Skeletal muscle satellite cell (primary cell): ENCODE measurements at regions not wholly inside any gene's neighbourhood (a gene's known extent, or its start where the extent isn't known, plus 50 kb on each side); places are given as distances from the start of the nearest gene placed in this dataset.

Experiments used
- H3K27me3 ChIP-seq: 2 replicates; pipeline ENCODE4 v1.7.0; 2013; ENCODE audit warnings: low read length; ENCODE audit not compliant: control insufficient read depth, insufficient read depth
- H3K36me3 ChIP-seq: 2 replicates; pipeline ENCODE4 v1.7.0; 2013; ENCODE audit warnings: mild to moderate bottlenecking, control low read depth, low read length; ENCODE audit not compliant: insufficient read depth
- H3K4me1 ChIP-seq: 2 replicates; pipeline ENCODE4 v1.7.0; 2013; ENCODE audit warnings: low read length; ENCODE audit not compliant: control insufficient read depth, insufficient read depth
- H3K4me2 ChIP-seq: 2 replicates; pipeline ENCODE4 v1.7.0; 2013; ENCODE audit warnings: mild to moderate bottlenecking, low read length
- H3K4me3 ChIP-seq: 2 replicates; pipeline ENCODE4 v1.7.0; 2013; ENCODE audit warnings: low read length
- H3K9ac ChIP-seq: 2 replicates; pipeline ENCODE4 v1.7.0; 2013; ENCODE audit warnings: mild to moderate bottlenecking, low read depth, low read length, moderate library complexity
- H3K9me3 ChIP-seq: replicated peaks from 2 replicates; pipeline ENCODE4 v1.7.0; 2013; ENCODE audit warnings: mild to moderate bottlenecking, control low read depth, low read length

- Histone ChIP-seq H3K36me3 (no peaks in the 10 kb centered on the region), H3K4me1 (peaks cover under 1% of the 10 kb centered on the region), H3K9ac (no peak overlapping the region), H3K9me3 (no peaks in the 10 kb centered on the region), H3K4me2 (no peak overlapping the region), H3K4me3 (no peak overlapping the region), H3K27me3 (no peaks in the 10 kb centered on the region)
Observed at GRCh38 chr2:128557831-128558241, 239.2 kb upstream of the HS6ST1 start.

DNA sequence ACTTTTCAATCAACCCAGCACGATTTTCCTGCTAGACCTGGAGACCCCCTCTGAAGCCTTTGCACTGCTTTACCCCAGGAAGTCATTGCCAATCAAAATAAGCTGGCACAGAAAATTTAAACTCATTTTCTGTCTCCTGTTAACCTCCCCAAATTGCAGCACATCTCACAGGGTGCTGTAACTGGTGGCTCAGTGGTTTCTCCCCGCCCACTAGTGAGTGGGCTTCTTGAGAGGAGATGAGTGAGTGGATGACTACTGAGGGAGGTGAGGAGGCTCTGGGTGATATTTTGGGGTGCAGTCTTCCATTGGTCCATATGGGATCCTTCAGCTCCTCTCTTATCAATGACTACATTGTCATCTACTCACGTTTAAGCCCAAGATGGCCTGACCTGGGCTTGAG, 239.8 kb upstream of the HS6ST1 start:
- Histone ChIP-seq H3K4me3 (no peak overlapping the region), H3K27me3 (no peaks in the 10 kb centered on the region), H3K36me3 (no peaks in the 10 kb centered on the region), H3K4me2 (no peak overlapping the region), H3K9me3 (no peaks in the 10 kb centered on the region), H3K4me1 (peaks cover 3% of the 10 kb centered on the region), H3K9ac (no peak overlapping the region)

DNA sequence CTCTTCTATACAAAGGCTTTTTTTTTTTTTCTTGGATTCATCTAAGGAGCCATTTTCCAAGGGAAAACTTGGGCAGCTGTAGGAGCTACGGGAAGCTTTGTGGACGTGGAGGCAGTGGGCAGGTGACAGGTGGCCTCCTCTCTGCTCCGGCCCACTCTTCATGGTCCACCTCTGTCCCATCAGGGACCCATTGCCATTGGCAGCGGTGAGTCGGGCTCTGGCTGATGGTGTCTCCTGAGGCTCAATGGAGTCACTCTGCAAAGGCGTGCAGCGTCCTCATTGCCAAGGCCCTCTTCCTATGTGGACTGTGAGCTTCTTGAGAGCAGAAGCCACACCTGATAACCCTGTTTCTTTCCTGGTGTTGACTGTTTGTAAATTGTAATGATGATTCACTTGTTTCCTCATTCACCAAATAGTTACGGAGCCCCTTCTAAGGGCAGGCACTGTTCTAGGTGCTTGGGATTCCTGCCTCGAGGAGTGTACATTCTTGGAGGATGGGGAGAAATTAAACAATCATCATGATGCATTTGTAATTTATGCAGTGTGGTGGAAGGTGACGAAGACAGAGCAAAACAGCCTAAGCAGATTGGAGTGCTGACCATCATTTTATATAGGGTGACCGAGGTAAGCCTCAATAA, 240.3 kb upstream of the HS6ST1 start:
- Histone ChIP-seq H3K4me3 (no peak overlapping the region), H3K4me2 (no peak overlapping the region), H3K4me1 (peaks cover 3% of the 10 kb centered on the region), H3K27me3 (no peaks in the 10 kb centered on the region), H3K9me3 (no peaks in the 10 kb centered on the region), H3K36me3 (no peaks in the 10 kb centered on the region), H3K9ac (no peak overlapping the region)

- Histone ChIP-seq H3K9me3 (no peaks in the 10 kb centered on the region), H3K9ac (no peak overlapping the region), H3K4me1 (peaks cover 3% of the 10 kb centered on the region), H3K36me3 (no peaks in the 10 kb centered on the region), H3K4me2 (no peak overlapping the region), H3K4me3 (no peak overlapping the region), H3K27me3 (no peaks in the 10 kb centered on the region)
Observed at GRCh38 chr2:128559533-128560515, 241.2 kb upstream of the HS6ST1 start.

- no peaks in the 10 kb centered on the region for H3K36me3 ChIP-seq
- no peaks in the 10 kb centered on the region for H3K9me3 ChIP-seq
- H3K9ac ChIP-seq = no peak overlapping the region
- H3K4me2 ChIP-seq = no peak overlapping the region
- peaks cover 3% of the 10 kb centered on the region for H3K4me1 ChIP-seq
- H3K27me3 ChIP-seq = no peaks in the 10 kb centered on the region
- no peak overlapping the region for H3K4me3 ChIP-seq
Observed at GRCh38 chr2:128560718-128561117, 242.1 kb upstream of the HS6ST1 start.

GRCh38 chr2:128562471-128563347, 244.0 kb upstream of the HS6ST1 start:
- no peak overlapping the region for H3K9ac ChIP-seq
- no peaks in the 10 kb centered on the region for H3K36me3 ChIP-seq
- H3K4me2 ChIP-seq = no peak overlapping the region
- H3K9me3 ChIP-seq = no peaks in the 10 kb centered on the region
- H3K4me1 ChIP-seq = peaks cover 3% of the 10 kb centered on the region
- no peak overlapping the region for H3K4me3 ChIP-seq
- H3K27me3 ChIP-seq = no peaks in the 10 kb centered on the region

DNA sequence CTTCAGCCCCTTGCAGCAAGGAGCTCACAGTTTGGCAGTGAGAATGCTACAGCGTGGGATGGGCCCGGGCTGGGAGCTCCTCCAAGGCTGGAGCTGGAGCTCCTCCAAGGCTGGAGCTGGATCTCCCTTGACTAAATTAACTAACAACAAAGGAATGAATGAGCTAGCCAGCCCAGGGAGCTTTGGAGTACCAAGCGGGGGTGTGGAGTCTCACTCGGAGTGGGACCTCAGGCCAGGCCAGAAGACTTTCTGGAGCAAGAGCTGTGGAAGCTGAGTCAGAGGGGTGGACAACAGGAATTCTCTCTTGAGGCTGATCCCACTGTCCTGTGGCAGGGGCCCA, 244.7 kb upstream of the HS6ST1 start:
- no peak overlapping the region for H3K4me3 ChIP-seq
- peaks cover 3% of the 10 kb centered on the region for H3K4me1 ChIP-seq
- no peak overlapping the region for H3K4me2 ChIP-seq
- no peak overlapping the region for H3K9ac ChIP-seq
- no peaks in the 10 kb centered on the region for H3K9me3 ChIP-seq
- H3K36me3 ChIP-seq = no peaks in the 10 kb centered on the region
- H3K27me3 ChIP-seq = no peaks in the 10 kb centered on the region

- no peak overlapping the region for H3K4me2 ChIP-seq
- no peak overlapping the region for H3K4me3 ChIP-seq
- no peak overlapping the region for H3K9ac ChIP-seq
- H3K4me1 ChIP-seq = peaks cover 3% of the 10 kb centered on the region
- no peaks in the 10 kb centered on the region for H3K36me3 ChIP-seq
- H3K9me3 ChIP-seq = no peaks in the 10 kb centered on the region
- H3K27me3 ChIP-seq = no peaks in the 10 kb centered on the region
Observed at GRCh38 chr2:128564131-128564530, 245.5 kb upstream of the HS6ST1 start.

GRCh38 chr2:128564551-128564950, 245.9 kb upstream of the HS6ST1 start:
- no peaks in the 10 kb centered on the region for H3K36me3 ChIP-seq
- H3K9ac ChIP-seq = no peak overlapping the region
- no peak overlapping the region for H3K4me2 ChIP-seq
- H3K27me3 ChIP-seq = no peaks in the 10 kb centered on the region
- peaks cover 3% of the 10 kb centered on the region for H3K4me1 ChIP-seq
- H3K4me3 ChIP-seq = no peak overlapping the region
- no peaks in the 10 kb centered on the region for H3K9me3 ChIP-seq

- Histone ChIP-seq H3K27me3 (no peaks in the 10 kb centered on the region), H3K4me1 (peaks cover 3% of the 10 kb centered on the region), H3K36me3 (no peaks in the 10 kb centered on the region), H3K9ac (no peak overlapping the region), H3K9me3 (no peaks in the 10 kb centered on the region), H3K4me3 (no peak overlapping the region), H3K4me2 (no peak overlapping the region)
Observed at GRCh38 chr2:128565441-128565840, 246.8 kb upstream of the HS6ST1 start.

GRCh38 chr2:128566671-128567070, 248.0 kb upstream of the HS6ST1 start:
- Histone ChIP-seq H3K27me3 (no peaks in the 10 kb centered on the region), H3K4me2 (no peak overlapping the region), H3K9me3 (no peaks in the 10 kb centered on the region), H3K36me3 (no peaks in the 10 kb centered on the region), H3K9ac (no peak overlapping the region), H3K4me3 (no peak overlapping the region), H3K4me1 (peaks cover 3% of the 10 kb centered on the region)
